WERI-Rb-1 (cell line): ENCODE measurements at regions not wholly inside any gene's neighbourhood (a gene's known extent, or its start where the extent isn't known, plus 50 kb on each side); places are given as distances from the start of the nearest gene placed in this dataset.

Source experiments
- DNase-seq: peaks from one replicate; pipeline ENCODE4 v3.0.0-alpha.2; 2020
- H3K27ac ChIP-seq: fragments of 250-450 bp; sonication (Bioruptor Pico); 2 replicates; pipeline ENCODE4 v1.5.1; 2020; ENCODE audit warnings: mild to moderate bottlenecking, moderate library complexity
- H3K27me3 ChIP-seq: fragments of 250-450 bp; sonication (Bioruptor Pico); 2 replicates; pipeline ENCODE4 v1.5.1; 2021; ENCODE audit warnings: mild to moderate bottlenecking, low read depth, moderate library complexity; ENCODE audit not compliant: insufficient read depth, severe bottlenecking
- H3K36me3 ChIP-seq: fragments of 250-450 bp; sonication (Bioruptor Pico); 2 replicates; pipeline ENCODE4 v1.5.1; 2020; ENCODE audit warnings: mild to moderate bottlenecking, moderate library complexity
- H3K4me3 ChIP-seq: 2 replicates; pipeline ENCODE4 v1.5.1; 2011; ENCODE audit warnings: low read depth, mild to moderate bottlenecking, control low read depth, low read length
- H3K9me3 ChIP-seq: fragments of 250-450 bp; sonication (Bioruptor Pico); 2 replicates; pipeline ENCODE4 v1.5.1; 2021; ENCODE audit warnings: mild to moderate bottlenecking, moderate library complexity; ENCODE audit not compliant: severe bottlenecking
- TF ChIP-seq, protein P1 (sequence below): IDR thresholded peaks from 2 replicates; pipeline ENCODE4 v1.5.1; 2011; ENCODE audit warnings: low read depth, mild to moderate bottlenecking, control low read depth, inconsistent platforms, low read length

DNA sequence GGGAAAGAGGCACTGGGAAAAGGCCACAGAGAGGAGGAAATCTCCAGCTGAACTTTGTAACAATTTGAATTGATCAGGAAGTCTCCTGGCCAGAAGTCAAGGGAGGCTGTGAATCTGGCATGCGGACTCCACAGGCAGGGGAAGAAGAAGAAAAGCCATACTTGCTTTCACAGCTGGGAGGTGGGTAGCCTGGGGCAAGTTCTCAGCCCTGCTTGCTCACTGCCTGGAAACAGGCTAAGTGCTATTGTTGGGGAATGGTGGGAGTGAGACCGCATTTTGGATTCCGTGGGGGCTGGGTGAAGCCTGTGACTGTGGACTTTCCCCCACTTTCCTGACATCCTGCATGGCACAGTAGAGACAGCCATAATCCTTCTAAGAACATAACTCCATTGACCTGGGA, 168.8 kb upstream of the CD96 start:
- H3K27me3 ChIP-seq = no peaks in the 10 kb centered on the region
- H3K36me3 ChIP-seq = no peaks in the 10 kb centered on the region
- TF ChIP-seq, protein P1, sequence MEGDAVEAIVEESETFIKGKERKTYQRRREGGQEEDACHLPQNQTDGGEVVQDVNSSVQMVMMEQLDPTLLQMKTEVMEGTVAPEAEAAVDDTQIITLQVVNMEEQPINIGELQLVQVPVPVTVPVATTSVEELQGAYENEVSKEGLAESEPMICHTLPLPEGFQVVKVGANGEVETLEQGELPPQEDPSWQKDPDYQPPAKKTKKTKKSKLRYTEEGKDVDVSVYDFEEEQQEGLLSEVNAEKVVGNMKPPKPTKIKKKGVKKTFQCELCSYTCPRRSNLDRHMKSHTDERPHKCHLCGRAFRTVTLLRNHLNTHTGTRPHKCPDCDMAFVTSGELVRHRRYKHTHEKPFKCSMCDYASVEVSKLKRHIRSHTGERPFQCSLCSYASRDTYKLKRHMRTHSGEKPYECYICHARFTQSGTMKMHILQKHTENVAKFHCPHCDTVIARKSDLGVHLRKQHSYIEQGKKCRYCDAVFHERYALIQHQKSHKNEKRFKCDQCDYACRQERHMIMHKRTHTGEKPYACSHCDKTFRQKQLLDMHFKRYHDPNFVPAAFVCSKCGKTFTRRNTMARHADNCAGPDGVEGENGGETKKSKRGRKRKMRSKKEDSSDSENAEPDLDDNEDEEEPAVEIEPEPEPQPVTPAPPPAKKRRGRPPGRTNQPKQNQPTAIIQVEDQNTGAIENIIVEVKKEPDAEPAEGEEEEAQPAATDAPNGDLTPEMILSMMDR = no peak
- no peak overlapping the region for H3K4me3 ChIP-seq
- peaks cover 21% of the 10 kb centered on the region for H3K9me3 ChIP-seq
- no peak overlapping the region for H3K27ac ChIP-seq
- no peak for DNase-seq

DNA sequence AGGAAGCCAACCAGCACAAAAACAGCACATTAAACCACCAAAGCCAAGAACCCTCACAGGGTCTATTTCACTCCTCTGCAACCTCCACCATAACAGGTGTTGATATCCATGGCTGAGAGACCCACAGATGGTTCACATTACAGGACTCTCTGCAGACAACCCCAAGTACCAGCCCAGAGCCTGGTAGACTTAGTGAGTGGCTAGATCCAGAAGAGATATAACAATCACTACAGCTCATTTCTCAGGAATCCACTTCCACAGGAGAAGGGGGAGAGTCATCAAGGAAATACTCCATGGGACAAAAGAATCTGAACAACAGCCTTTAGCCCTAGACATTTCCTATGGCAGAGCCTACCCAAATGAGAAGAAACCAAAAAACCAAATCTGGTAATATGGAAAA, 168.1 kb upstream of the CD96 start:
- Histone ChIP-seq H3K27me3 (no peaks in the 10 kb centered on the region), H3K4me3 (no peak overlapping the region), H3K9me3 (peaks cover 21% of the 10 kb centered on the region), H3K27ac (no peak overlapping the region), H3K36me3 (no peaks in the 10 kb centered on the region)
- TF ChIP-seq, protein P1 = no peak
- no peak for DNase-seq

GRCh38 chr3:111385971-111386495, 156.0 kb upstream of the CD96 start:
- TF ChIP-seq, protein P1 = no peak
- no peak overlapping the region for H3K27ac ChIP-seq
- no peaks in the 10 kb centered on the region for H3K27me3 ChIP-seq
- H3K9me3 ChIP-seq = no peaks in the 10 kb centered on the region
- DNase-seq = no peak
- H3K36me3 ChIP-seq = no peaks in the 10 kb centered on the region
- H3K4me3 ChIP-seq = no peak overlapping the region

- Histone ChIP-seq H3K9me3 (peaks cover 12% of the 10 kb centered on the region), H3K36me3 (no peaks in the 10 kb centered on the region), H3K27me3 (no peaks in the 10 kb centered on the region), H3K4me3 (no peak overlapping the region), H3K27ac (no peak overlapping the region)
- peak; percentile 25 for DNase-seq
- TF ChIP-seq, protein P1 = no peak
These were observed 149.1 kb upstream of the CD96 start for GRCh38 chr3:111392894-111393398.

GRCh38 chr3:111412656-111413055, 129.3 kb upstream of the CD96 start:
- Histone ChIP-seq H3K36me3 (no peaks in the 10 kb centered on the region), H3K27ac (no peak overlapping the region), H3K4me3 (no peak overlapping the region), H3K9me3 (no peaks in the 10 kb centered on the region), H3K27me3 (no peaks in the 10 kb centered on the region)
- TF ChIP-seq, protein P1 = no peak
- DNase-seq = no peak

GRCh38 chr3:111414531-111414930, 127.5 kb upstream of the CD96 start:
- H3K4me3 ChIP-seq = no peak overlapping the region

More at GRCh38 chr3:111414531-111414930, 127.5 kb upstream of the CD96 start:
- TF ChIP-seq, protein P1 = no peak
- Histone ChIP-seq H3K9me3 (no peaks in the 10 kb centered on the region), H3K36me3 (no peaks in the 10 kb centered on the region), H3K27me3 (no peaks in the 10 kb centered on the region), H3K27ac (no peak overlapping the region)
- no peak for DNase-seq
